SW480 (cell line): ENCODE measurements at regions not wholly inside any gene's neighbourhood (a gene's known extent, or its start where the extent isn't known, plus 50 kb on each side); places are given as distances from the start of the nearest gene placed in this dataset.
"Not testable (repeated sequence)": the region's sequence is repeated elsewhere in the genome, so short reads cannot be mapped to it uniquely, and the experiment has no call there.

ENCODE experiments used
- DNase-seq: peaks from one replicate; pipeline ENCODE4 v3.0.0-alpha.2; 2016; ENCODE audit warnings: low spot score

GRCh38 chr2:3899536-3900155 lies 196.3 kb downstream of the DCDC2C start:
- DNase-seq: no peak

DNA sequence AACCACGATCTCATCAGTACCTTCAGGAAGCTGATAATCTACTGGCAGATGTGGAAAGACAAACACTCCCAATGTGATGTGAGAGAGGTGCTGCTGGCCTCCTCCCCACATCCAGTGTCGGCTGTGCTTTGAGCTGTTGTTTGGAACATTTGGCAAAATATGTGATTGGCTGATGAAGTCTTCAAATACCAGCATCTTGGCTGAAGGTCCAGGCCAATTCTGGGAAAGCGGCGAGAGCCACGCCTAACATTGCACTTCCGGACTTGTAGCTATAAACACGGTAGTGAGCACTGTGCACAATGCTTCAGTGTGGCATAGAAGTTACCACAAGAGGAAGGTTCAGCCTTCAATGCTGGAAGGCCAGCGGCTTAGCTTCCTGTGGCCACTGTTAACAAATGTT lies 198.8 kb downstream of the DCDC2C start:
- no peak for DNase-seq

DNA sequence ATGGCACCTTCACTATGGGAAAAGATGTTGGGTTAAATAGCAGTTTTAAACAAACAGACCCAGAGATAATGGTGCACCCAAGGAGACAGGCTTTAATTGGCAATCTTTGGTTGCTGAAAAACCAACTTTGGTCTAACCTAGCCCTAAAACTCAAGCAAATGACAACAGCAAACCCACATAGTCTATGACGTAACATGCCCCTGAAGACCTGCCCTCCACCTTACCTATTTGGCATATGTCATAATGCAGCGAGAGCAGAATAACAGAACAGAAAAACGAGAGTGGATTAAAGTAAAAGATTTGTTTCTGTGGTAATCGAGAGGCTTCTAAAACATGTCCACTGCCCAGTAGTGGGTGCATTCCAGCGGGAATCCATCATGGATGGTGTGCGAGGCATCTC lies 200.7 kb downstream of the DCDC2C start:
- no peak for DNase-seq

DNA sequence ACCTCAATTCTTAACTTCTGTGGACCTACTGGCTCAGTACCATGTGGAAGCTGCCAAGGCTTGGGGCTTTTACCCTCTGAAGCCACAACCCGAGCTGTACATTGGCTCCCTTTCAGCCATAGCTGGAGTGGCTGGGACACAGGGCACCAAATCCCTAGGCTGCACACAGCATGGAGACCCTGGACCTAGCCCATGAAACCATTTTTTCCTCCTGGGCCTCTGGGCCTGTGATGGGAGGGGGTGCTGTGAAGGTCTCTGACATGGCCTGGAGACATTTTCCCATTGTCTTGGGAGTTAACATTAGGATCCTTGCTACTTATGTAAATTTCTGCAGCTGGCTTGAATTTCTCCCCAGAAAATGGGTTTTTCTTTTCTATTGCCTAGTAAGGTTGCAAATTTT lies 205.1 kb downstream of the DCDC2C start:
- DNase-seq: not testable (repeated sequence)

DNA sequence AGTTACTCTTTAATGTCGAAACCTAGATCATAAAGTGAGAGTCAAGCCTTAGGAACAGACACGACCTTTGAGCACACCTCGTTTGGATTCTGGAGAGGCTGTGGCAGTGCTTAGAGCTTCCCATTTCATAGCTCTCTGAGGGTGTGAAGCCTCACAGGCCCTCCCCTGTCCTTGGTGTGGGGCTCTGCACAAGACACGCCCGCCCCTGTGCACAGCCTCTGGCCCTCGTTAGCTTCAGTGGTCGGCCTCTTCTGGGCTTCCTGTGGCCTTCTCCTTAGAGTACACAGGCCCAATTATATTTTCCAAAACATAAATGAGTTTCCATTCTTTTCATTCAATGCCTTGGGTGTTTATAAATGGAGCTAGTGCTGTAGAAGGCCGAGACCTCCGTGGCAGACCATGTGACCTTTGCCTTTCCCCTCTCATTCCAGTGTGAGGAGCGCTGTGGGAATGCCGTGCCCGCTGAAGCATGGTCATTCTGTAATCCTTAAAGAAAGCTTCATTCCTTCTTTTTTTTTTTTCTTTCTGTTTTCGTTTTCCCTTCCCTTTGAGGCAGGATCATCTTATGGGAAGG lies 208.6 kb downstream of the DCDC2C start:
- no peak for DNase-seq

DNA sequence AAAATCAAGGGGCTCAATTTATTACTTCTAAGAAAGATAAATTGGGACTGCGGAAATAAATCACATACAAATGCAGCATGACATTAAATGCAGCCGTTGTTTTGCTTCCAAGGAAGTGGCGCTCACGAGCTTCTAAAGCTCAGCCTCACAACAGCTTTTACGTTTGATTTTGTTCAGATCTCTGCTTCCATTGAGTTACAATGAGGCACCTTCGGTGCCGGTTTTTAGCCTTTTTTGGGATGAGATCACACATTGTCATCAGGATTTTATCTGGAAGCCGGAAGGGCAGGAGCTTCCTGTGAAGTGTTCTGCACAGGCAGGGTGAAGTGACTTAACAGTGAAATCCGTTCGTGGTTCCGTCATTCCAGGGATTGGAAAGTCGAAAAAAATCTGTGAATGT lies 209.8 kb downstream of the DCDC2C start:
- no peak for DNase-seq

DNA sequence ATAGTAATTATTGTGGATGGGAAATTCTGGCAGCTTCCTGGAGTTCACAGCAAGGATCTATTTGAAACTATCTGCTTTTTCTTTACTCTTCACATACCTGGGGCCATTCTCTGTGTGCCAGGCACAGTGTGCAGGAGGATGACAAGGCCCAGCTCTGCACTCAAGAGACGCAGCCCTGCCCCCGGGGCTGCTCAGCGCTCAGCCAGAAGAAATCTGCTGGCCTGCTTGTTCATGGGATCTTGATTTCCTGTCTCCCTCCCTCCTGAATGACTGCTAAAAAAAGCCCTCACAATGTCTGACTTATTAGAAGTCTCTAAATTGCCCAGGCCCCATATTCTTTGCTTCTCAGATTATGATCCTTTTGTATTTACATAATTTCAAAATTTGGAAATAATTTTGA lies 210.9 kb downstream of the DCDC2C start:
- no peak for DNase-seq

- DNase-seq: no peak
Observed at GRCh38 chr2:3927031-3927430, 223.7 kb downstream of the DCDC2C start.

DNA sequence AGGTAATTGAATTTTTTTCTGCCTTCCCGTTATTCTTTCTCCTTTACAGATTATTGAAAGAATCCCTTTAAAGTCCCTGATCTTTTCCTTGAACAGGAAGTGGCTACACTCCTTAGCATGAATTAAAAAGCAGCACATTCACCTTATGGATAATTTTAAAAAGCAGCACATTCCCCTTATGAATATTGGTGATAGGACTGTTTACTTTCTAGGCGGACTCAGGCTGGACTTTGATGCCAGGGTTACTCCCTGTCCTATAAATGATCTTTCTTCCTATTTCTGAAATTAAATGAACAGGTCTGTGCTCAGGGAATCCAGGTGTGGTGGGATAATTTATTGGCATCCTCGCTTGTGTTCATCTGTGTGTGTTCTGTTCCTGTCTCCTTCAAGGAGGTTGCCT lies 226.0 kb downstream of the DCDC2C start:
- DNase-seq: no peak

DNA sequence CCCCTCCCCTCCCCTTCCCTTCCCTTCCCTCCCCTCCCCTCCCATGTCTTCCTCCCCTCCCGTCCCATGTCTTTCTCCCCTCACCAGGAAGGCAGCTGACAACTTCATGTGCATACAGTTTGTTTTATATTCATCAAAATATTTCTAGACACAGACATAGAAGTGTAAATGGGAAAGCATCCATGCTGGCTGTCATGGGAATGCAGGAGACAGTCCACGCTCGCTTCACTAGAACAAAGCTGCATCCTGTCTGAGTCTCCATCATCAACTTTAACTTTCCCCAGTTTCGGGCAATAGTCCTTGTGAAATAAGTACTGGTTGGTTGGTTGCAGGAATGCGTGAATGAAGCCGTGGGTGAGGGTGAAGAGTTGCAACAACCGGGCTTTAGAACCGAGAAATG lies 226.9 kb downstream of the DCDC2C start:
- DNase-seq: no peak

DNA sequence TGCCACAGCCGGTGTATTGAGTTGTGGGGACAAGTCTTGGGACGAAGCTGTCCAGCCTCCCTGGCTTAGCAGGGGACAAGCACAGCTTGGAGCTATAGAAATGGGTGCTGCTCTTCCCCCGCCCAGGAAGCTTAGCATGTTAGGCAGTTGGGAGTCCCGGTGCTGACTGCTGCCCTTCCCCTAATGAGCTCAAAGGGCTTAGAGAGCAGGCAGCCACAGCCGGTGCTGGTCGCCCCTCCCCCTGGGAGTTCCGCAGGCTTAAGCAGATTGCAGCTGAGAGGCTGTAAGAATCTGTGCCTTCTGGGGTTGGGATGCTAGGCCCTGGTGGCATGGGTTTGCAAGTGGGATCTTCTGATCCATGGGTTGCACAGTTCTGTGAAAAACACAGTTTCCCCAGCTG lies 237.3 kb downstream of the DCDC2C start:
- no peak for DNase-seq

- no peak for DNase-seq
Observed at GRCh38 chr2:3942841-3943240, 239.5 kb downstream of the DCDC2C start.

DNA sequence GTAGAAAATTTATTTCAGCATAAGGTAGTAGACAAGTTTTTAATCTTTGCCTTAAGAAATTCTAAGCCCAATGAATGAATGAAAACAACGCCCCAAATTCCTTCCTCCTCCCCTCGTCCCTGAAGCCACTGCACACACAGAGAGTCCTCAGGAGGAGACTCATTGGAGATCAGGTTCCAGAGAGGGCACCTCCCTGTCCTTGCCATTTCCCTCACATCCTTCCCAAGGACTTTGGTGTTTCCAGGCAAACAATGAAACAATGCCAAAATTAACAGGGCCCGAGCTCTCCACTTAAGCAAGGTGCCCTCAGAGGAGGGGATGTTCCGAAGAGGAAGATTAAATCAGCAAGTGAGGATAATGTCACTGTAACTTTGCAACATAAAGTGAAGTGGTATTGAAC lies 240.7 kb downstream of the DCDC2C start:
- DNase-seq: no peak

DNA sequence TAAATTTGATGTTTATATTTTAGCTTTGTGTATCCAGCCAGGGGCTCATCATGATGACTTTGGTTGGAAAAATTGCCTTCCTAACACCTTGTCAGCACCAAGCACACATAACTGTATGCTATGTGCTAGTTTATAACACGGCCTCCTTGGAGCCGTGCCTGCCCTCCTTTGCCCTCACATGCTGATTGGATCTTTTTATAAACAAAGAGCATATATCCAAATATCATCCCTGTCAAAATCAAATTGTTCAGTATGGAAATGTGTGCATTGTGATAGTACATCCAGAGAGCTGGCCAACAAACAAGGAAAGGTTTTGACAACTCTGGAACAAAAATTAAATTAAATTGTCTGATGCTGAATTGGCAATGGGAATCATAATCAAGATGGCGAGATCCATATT lies 241.5 kb downstream of the DCDC2C start:
- no peak for DNase-seq

DNA sequence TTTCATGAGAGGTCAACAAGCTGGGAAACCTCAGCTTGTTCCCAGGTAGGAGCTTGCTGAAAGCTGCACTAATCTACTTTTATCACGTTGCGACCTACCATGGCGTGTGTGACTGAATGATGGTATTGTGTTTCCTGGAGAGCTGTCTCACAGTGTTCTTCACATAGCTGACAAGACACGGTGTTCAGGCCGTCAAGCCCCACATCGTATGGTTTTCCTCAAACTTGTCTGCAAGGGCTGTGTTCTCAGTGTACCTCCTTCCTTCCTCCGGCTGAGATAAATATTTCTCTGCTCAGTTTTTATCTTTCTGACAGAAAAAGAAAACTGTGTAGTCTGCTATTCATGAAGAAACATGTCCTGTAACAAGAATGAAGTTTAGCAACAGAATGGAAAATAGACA lies 244.8 kb downstream of the DCDC2C start:
- DNase-seq: no peak

GRCh38 chr2:3951131-3951954 lies 248.0 kb downstream of the DCDC2C start:
- DNase-seq: no peak

DNA sequence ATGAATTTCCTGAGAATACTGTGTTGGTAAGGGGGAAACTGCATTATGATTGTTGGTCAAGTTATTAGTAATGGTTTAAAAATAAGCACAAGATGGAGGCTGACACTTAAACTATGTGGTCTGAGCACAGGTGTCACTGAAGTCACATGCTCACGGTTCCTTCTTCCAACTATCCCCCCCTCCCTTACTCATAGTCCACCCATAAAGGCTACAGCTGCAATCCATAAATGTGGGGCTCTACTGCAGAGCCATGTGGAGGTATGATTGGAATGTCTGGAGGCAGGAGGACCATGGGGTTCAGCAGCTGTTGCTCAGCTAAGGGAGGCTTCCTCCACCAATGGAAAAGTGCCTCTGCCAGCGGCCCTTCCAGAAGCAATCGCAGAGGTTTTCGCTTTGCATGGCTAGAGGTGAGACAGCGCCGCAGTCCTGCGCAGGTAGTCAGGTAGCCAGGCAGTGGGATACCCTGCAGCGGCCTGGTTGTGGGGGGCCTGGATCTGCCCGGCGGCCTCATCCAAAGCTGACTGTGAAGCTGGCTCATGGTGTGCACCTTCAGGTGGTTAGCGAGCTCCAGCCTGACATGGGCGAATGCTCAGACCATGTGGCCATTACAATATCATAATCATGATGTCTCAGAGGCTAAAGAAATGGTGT lies 249.6 kb downstream of the DCDC2C start:
- no peak for DNase-seq

- DNase-seq: no peak
Observed at GRCh38 chr2:3954261-3954660, 250.9 kb downstream of the DCDC2C start.

- DNase-seq: no peak
Observed at GRCh38 chr2:3956406-3956805, 253.0 kb downstream of the DCDC2C start.

- no peak for DNase-seq
Observed at GRCh38 chr2:3956892-3957291, 253.5 kb downstream of the DCDC2C start.

DNA sequence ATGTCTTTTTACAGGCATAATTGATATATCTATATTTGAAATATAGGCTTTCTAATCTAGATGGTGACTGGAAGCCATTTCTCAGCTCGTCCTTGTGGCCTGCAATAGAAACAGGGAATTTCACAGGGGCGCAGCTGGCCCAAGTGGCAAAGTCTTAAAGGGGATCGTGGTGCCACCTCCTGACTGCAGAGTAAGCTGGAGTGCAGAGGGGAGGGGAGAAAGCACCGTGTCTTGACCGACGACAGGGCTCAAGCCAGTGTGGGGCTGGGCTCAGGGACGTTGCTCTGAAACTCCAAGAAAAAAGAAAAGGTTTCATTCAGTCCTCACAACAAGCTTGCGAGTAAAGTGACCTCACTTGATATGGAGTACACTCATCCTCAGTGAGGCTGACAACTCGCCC lies 255.1 kb downstream of the DCDC2C start:
- DNase-seq: no peak

DNA sequence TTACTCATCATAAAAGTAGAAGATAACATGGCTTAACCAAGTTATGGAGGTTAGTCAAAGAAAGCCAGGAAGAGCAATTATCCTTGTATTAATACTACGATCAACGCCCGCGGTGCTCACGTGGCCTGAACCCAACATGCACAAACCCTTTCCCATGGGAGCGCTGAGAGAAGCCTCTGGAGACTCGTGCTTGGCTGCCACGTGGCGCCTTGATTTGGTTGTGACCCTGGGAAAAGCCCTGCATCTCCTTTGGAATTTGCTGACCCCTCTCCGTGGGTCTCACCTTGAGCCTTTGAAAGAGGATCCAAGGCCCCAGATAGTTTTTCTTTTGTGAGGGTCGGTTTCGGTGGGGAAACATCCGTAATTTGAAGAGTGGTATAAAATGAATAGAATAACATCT lies 255.6 kb downstream of the DCDC2C start:
- DNase-seq: no peak

GRCh38 chr2:3959372-3959771 lies 256.0 kb downstream of the DCDC2C start:
- DNase-seq: peak; percentile 54
